RWPE2 (cell line): ENCODE measurements at regions not wholly inside any gene's neighbourhood (a gene's known extent, or its start where the extent isn't known, plus 50 kb on each side); places are given as distances from the start of the nearest gene placed in this dataset.
A peak's percentile ranks its signal among the peaks of the same experiment; 100 is the strongest.

ENCODE experiments used
- ATAC-seq: fragments of 200-7000 bp; cut with Tn5 transposase; 3 replicates; pipeline ENCODE4 v1.9.1; 2021; ENCODE audit warnings: low read depth
- DNase-seq: peaks from one replicate; pipeline ENCODE4 v3.0.0-alpha.2; 2020; ENCODE audit warnings: low spot score
- H3K27ac ChIP-seq: fragments of 450-650 bp; 2 replicates; pipeline ENCODE4 v1.5.1; 2017; ENCODE audit warnings: mild to moderate bottlenecking; ENCODE audit not compliant: poor library complexity, severe bottlenecking
- H3K27me3 ChIP-seq: fragments of 250-450 bp; sonication (Bioruptor Pico); 2 replicates; pipeline ENCODE4 v1.5.1; 2021; ENCODE audit warnings: mild to moderate bottlenecking, moderate library complexity; ENCODE audit not compliant: insufficient read depth, poor library complexity, severe bottlenecking
- H3K36me3 ChIP-seq: fragments of 250-450 bp; sonication (Bioruptor Pico); 2 replicates; pipeline ENCODE4 v1.5.1; 2020; ENCODE audit warnings: low read depth, mild to moderate bottlenecking, moderate library complexity
- H3K4me1 ChIP-seq: fragments of 250-450 bp; sonication (Bioruptor Pico); 2 replicates; pipeline ENCODE4 v1.5.1; 2021; ENCODE audit warnings: mild to moderate bottlenecking, moderate library complexity; ENCODE audit not compliant: insufficient read depth, poor library complexity, severe bottlenecking
- H3K4me3 ChIP-seq: fragments of 250-450 bp; sonication (Bioruptor Pico); 2 replicates; pipeline ENCODE4 v1.5.1; 2021; ENCODE audit warnings: mild to moderate bottlenecking, moderate library complexity; ENCODE audit not compliant: severe bottlenecking
- H3K9me3 ChIP-seq: fragments of 250-450 bp; sonication (Bioruptor Pico); 2 replicates; pipeline ENCODE4 v1.5.1; 2021; ENCODE audit warnings: mild to moderate bottlenecking, moderate library complexity; ENCODE audit not compliant: severe bottlenecking
- CTCF ChIP-seq: fragments of 450-650 bp; IDR thresholded peaks from one replicate; pipeline ENCODE4 v1.5.1; 2017; ENCODE audit warnings: mild to moderate bottlenecking, moderate library complexity; ENCODE audit not compliant: poor library complexity, severe bottlenecking

- Histone ChIP-seq H3K4me3 (no peak overlapping the region), H3K4me1 (no peaks in the 10 kb centered on the region), H3K27me3 (no peaks in the 10 kb centered on the region), H3K36me3 (no peaks in the 10 kb centered on the region), H3K9me3 (no peaks in the 10 kb centered on the region), H3K27ac (no peak overlapping the region)
- no peak for ATAC-seq
- no peak for DNase-seq
- no peak for TF ChIP-seq CTCF
These were observed 166.2 kb upstream of the SP8 start for GRCh38 chr7:20952916-20953315.

GRCh38 chr7:20954711-20955619, 168.3 kb upstream of the SP8 start:
- ATAC-seq, result no peak
- peaks cover 11% of the 10 kb centered on the region for H3K4me1 ChIP-seq
- no peak overlapping the region for H3K4me3 ChIP-seq
- no peaks in the 10 kb centered on the region for H3K36me3 ChIP-seq
- H3K27me3 ChIP-seq, result no peaks in the 10 kb centered on the region
- H3K27ac ChIP-seq, result no peak overlapping the region
- no peaks in the 10 kb centered on the region for H3K9me3 ChIP-seq
- no peak for TF ChIP-seq CTCF
- DNase-seq, result no peak

GRCh38 chr7:20958572-20958971, 171.9 kb upstream of the SP8 start:
- DNase-seq, result no peak
- ATAC-seq, result no peak
- TF ChIP-seq CTCF, result no peak
- H3K36me3 ChIP-seq, result no peaks in the 10 kb centered on the region
- H3K27me3 ChIP-seq, result no peaks in the 10 kb centered on the region
- no peak overlapping the region for H3K4me3 ChIP-seq
- H3K27ac ChIP-seq, result no peak overlapping the region
- no peaks in the 10 kb centered on the region for H3K9me3 ChIP-seq
- peaks cover 12% of the 10 kb centered on the region for H3K4me1 ChIP-seq

- H3K27me3 ChIP-seq, result no peaks in the 10 kb centered on the region
- TF ChIP-seq CTCF, result no peak
- no peaks in the 10 kb centered on the region for H3K9me3 ChIP-seq
- no peak for DNase-seq
- ATAC-seq, result peak; percentile 93
- peaks cover 12% of the 10 kb centered on the region for H3K4me1 ChIP-seq
- H3K36me3 ChIP-seq, result no peaks in the 10 kb centered on the region
- H3K4me3 ChIP-seq, result no peak overlapping the region
- H3K27ac ChIP-seq, result no peak overlapping the region
These were observed 172.6 kb upstream of the SP8 start for GRCh38 chr7:20959281-20959680.

GRCh38 chr7:20963556-20964280, 177.0 kb upstream of the SP8 start:
- Histone ChIP-seq H3K9me3 (peaks cover 2% of the 10 kb centered on the region), H3K36me3 (no peaks in the 10 kb centered on the region), H3K27ac (no peak overlapping the region), H3K27me3 (no peaks in the 10 kb centered on the region), H3K4me3 (no peak overlapping the region), H3K4me1 (peaks cover 12% of the 10 kb centered on the region)
- ATAC-seq, result no peak
- no peak for TF ChIP-seq CTCF
- no peak for DNase-seq
